IMR-90 (cell line): ENCODE measurements at regions not wholly inside any gene's neighbourhood (a gene's known extent, or its start where the extent isn't known, plus 50 kb on each side); places are given as distances from the start of the nearest gene placed in this dataset.

ENCODE experiments used
- ATAC-seq: fragments of 200-7000 bp; cut with Tn5 transposase; 2 replicates; pipeline ENCODE4 v1.9.1; 2020; ENCODE audit warnings: low read depth, mild to moderate bottlenecking, moderate library complexity
- BruUV-seq: library from RNA; stranded (reverse); fragments of 400-500 nt; replicated peaks from 2 replicates; lab custom pipeline; 2021; lab: Mats Ljungman, UMichigan
- CTCF ChIA-PET: fragments of 300-600 bp; formaldehyde crosslinking; extraction: SDS; loops from one replicate; lab custom pipeline; 2021; ENCODE audit warnings: antibody characterized with exemption; lab: Yijun Ruan, JAX
- POLR2A ChIA-PET: fragments of 300-600 bp; sonication (Branson Sonifier 250); formaldehyde crosslinking; loops from one replicate; lab custom pipeline; 2022; ENCODE audit warnings: antibody characterized with exemption; ENCODE audit not compliant: unreplicated experiment; lab: Charles Lee
- DNase-seq: peaks from one replicate; pipeline ENCODE4 v3.0.0; 2013
- H2AFZ ChIP-seq: replicated peaks from 2 replicates; pipeline ENCODE3; 2013; ENCODE audit warnings: low read length, mild to moderate bottlenecking; ENCODE audit not compliant: poor library complexity
- H2AK5ac ChIP-seq: 2 replicates; pipeline ENCODE4 v1.6.1; 2013; ENCODE audit warnings: low read depth, low read length, inconsistent platforms
- H2AK9ac ChIP-seq: replicated peaks from 2 replicates; pipeline ENCODE3; 2013; ENCODE audit warnings: mild to moderate bottlenecking, low read depth, low read length, moderate library complexity; ENCODE audit not compliant: poor library complexity
- H2BK120ac ChIP-seq: 2 replicates; pipeline ENCODE4 v1.6.1; 2013; ENCODE audit warnings: low read depth, low read length, inconsistent platforms
- H2BK15ac ChIP-seq: 3 replicates; pipeline ENCODE4 v1.6.1; 2013; ENCODE audit warnings: low read depth, low read length, inconsistent platforms
- H2BK20ac ChIP-seq: 2 replicates; pipeline ENCODE4 v1.6.1; 2013; ENCODE audit warnings: low read depth, mild to moderate bottlenecking, inconsistent platforms, low read length, moderate library complexity
- H2BK5ac ChIP-seq: 2 replicates; pipeline ENCODE4 v1.6.1; 2013; ENCODE audit warnings: mild to moderate bottlenecking, low read depth, low read length, inconsistent platforms; ENCODE audit not compliant: poor library complexity, severe bottlenecking
- H3K14ac ChIP-seq: replicated peaks from 2 replicates; pipeline ENCODE4 v1.6.1; 2013; ENCODE audit warnings: low read depth, low read length, inconsistent platforms
- H3K18ac ChIP-seq: 2 replicates; pipeline ENCODE4 v1.6.1; 2013; ENCODE audit warnings: low read depth, low read length, control low read depth
- H3K23ac ChIP-seq: 2 replicates; pipeline ENCODE4 v1.6.1; 2013; ENCODE audit warnings: low read depth, low read length, inconsistent platforms
- H3K27ac ChIP-seq: 2 replicates; pipeline ENCODE4 v1.5.1; 2013; ENCODE audit warnings: mild to moderate bottlenecking, control low read depth, low read length; ENCODE audit not compliant: insufficient read depth
- H3K27me3 ChIP-seq: 2 replicates; pipeline ENCODE4 v1.6.1; 2013; ENCODE audit warnings: low read length; ENCODE audit not compliant: control insufficient read depth, insufficient read depth
- H3K36me3 ChIP-seq: 2 replicates; pipeline ENCODE4 v1.6.1; 2013; ENCODE audit warnings: low read length, mixed read lengths; ENCODE audit not compliant: control insufficient read depth, insufficient read depth
- H3K4ac ChIP-seq: 2 replicates; pipeline ENCODE4 v1.6.1; 2013; ENCODE audit warnings: low read depth, low read length, inconsistent platforms
- H3K4me1 ChIP-seq: 2 replicates; pipeline ENCODE4 v1.6.1; 2013; ENCODE audit warnings: low read length, mixed read lengths; ENCODE audit not compliant: control insufficient read depth, insufficient read depth
- H3K4me2 ChIP-seq: 2 replicates; pipeline ENCODE4 v1.6.1; 2013; ENCODE audit warnings: low read depth, mild to moderate bottlenecking, control low read depth, low read length, moderate library complexity
- H3K4me3 ChIP-seq: 2 replicates; pipeline ENCODE4 v1.5.1; 2013; ENCODE audit warnings: low read depth, mild to moderate bottlenecking, control low read depth, low read length, moderate library complexity; ENCODE audit not compliant: insufficient read depth
- H3K56ac ChIP-seq: 2 replicates; pipeline ENCODE4 v1.6.1; 2013; ENCODE audit warnings: low read length, inconsistent platforms; ENCODE audit not compliant: insufficient read depth; ENCODE audit errors: extremely low read depth
- H3K79me1 ChIP-seq, 2 experiments: 2 replicates each; pipeline ENCODE4 v1.6.1; 2013; ENCODE audit warnings: low read length in 2 of 2, inconsistent platforms in 1 of 2, low read depth in 1 of 2
- H3K9ac ChIP-seq: 2 replicates; pipeline ENCODE4 v1.6.1; 2013; ENCODE audit warnings: low read depth, low read length, control low read depth
- H3K9me1 ChIP-seq: 2 replicates; pipeline ENCODE4 v1.6.1; 2013; ENCODE audit warnings: low read length, inconsistent platforms; ENCODE audit not compliant: insufficient read depth
- H3K9me3 ChIP-seq: 2 replicates; pipeline ENCODE4 v1.6.1; 2013; ENCODE audit warnings: low read length; ENCODE audit not compliant: control insufficient read depth, insufficient read depth
- H4K20me1 ChIP-seq: 2 replicates; pipeline ENCODE4 v1.6.1; 2013; ENCODE audit warnings: low read length, inconsistent platforms; ENCODE audit not compliant: insufficient read depth
- H4K5ac ChIP-seq: 2 replicates; pipeline ENCODE4 v1.6.1; 2013; ENCODE audit warnings: mild to moderate bottlenecking, low read depth, low read length, control low read depth
- H4K8ac ChIP-seq, 2 experiments: 2 replicates each; pipeline ENCODE4 v1.6.1; 2013; ENCODE audit warnings: low read depth in 2 of 2, low read length in 2 of 2, control low read depth in 1 of 2, inconsistent platforms in 1 of 2
- H4K91ac ChIP-seq: 2 replicates; pipeline ENCODE4 v1.6.1; 2013; ENCODE audit warnings: low read depth, low read length, inconsistent platforms; ENCODE audit not compliant: insufficient read depth
- BHLHE40 ChIP-seq: fragments of 150-350 bp; IDR thresholded peaks from 2 replicates; pipeline ENCODE4 v1.6.1; 2016; ENCODE audit warnings: mild to moderate bottlenecking, low read depth, low read length
- CHD1 ChIP-seq: IDR thresholded peaks from 2 replicates; pipeline ENCODE4 v1.6.1; 2012; ENCODE audit warnings: low read depth, low read length, improper control_type of control experiment
- CTCF ChIP-seq: conservative IDR thresholded peaks from 2 replicates; pipeline ENCODE4 v1.5.1; 2012; ENCODE audit warnings: mild to moderate bottlenecking, low read depth, low read length, improper control_type of control experiment
- ELK1 ChIP-seq: fragments of 150-350 bp; IDR thresholded peaks from 2 replicates; pipeline ENCODE4 v1.6.1; 2016; ENCODE audit warnings: low read depth, mild to moderate bottlenecking, low read length, moderate library complexity, borderline replicate concordance
- MAFK ChIP-seq: IDR thresholded peaks from 2 replicates; pipeline ENCODE4 v1.6.1; 2012; ENCODE audit warnings: low read depth, low read length, improper control_type of control experiment
- MAZ ChIP-seq: IDR thresholded peaks from 2 replicates; pipeline ENCODE4 v1.6.1; 2012; ENCODE audit warnings: low read depth, mild to moderate bottlenecking, low read length, improper control_type of control experiment, moderate library complexity, borderline replicate concordance
- MXI1 ChIP-seq: IDR thresholded peaks from 2 replicates; pipeline ENCODE4 v1.6.1; 2012; ENCODE audit warnings: low read depth, mild to moderate bottlenecking, low read length, moderate library complexity, borderline replicate concordance
- RAD21 ChIP-seq: IDR thresholded peaks from 2 replicates; pipeline ENCODE4 v1.6.1; 2012; ENCODE audit warnings: low read length, improper control_type of control experiment
- RCOR1 ChIP-seq: IDR thresholded peaks from 2 replicates; pipeline ENCODE4 v1.6.1; 2012; ENCODE audit warnings: mild to moderate bottlenecking, low read length, improper control_type of control experiment; ENCODE audit not compliant: insufficient replicate concordance
- RFX5 ChIP-seq: IDR thresholded peaks from 2 replicates; pipeline ENCODE4 v1.8.0; 2012; ENCODE audit warnings: low read depth, mild to moderate bottlenecking, low read length, moderate library complexity
- SMC3 ChIP-seq: fragments of 150-350 bp; IDR thresholded peaks from 2 replicates; pipeline ENCODE4 v1.6.1; 2016; ENCODE audit warnings: low read depth, mild to moderate bottlenecking, antibody characterized with exemption, low read length, moderate library complexity
- USF2 ChIP-seq: fragments of 150-350 bp; IDR thresholded peaks from 2 replicates; pipeline ENCODE4 v1.6.1; 2017; ENCODE audit warnings: mild to moderate bottlenecking, antibody characterized with exemption, low read length, low read depth
- WGBS, 2 experiments: methylation state at CpG; one replicate each; pipeline versions ENCODE4 v1.1.5 to v1.1.7; 2013; ENCODE audit warnings: missing lambda C conversion rate in 2 of 2; ENCODE audit not compliant: insufficient read length in 1 of 2; ENCODE audit errors: extremely low coverage in 2 of 2; 5-methylcytosine and 5-hydroxymethylcytosine counted together
- dilution Hi-C: fragments of 300-500 bp; cut with HindIII; formaldehyde crosslinking; loops from one replicate; pipeline ENCODE4 v1.14.3; 2018; ENCODE audit warnings: low sequenced_read_pairs; ENCODE audit not compliant: unreplicated experiment
- in situ Hi-C: fragments of 300-500 bp; cut with MboI; formaldehyde crosslinking; loops from 3 replicates; pipeline ENCODE4 v1.14.3; 2019; ENCODE audit warnings: low sequenced_read_pairs, inconsistent platforms, mixed read lengths
- intact Hi-C: fragments of 100-400 bp; cut with micrococcal nuclease; formaldehyde crosslinking; loops from 2 replicates; pipeline ENCODE4 v1.10.0; 2022

DNA sequence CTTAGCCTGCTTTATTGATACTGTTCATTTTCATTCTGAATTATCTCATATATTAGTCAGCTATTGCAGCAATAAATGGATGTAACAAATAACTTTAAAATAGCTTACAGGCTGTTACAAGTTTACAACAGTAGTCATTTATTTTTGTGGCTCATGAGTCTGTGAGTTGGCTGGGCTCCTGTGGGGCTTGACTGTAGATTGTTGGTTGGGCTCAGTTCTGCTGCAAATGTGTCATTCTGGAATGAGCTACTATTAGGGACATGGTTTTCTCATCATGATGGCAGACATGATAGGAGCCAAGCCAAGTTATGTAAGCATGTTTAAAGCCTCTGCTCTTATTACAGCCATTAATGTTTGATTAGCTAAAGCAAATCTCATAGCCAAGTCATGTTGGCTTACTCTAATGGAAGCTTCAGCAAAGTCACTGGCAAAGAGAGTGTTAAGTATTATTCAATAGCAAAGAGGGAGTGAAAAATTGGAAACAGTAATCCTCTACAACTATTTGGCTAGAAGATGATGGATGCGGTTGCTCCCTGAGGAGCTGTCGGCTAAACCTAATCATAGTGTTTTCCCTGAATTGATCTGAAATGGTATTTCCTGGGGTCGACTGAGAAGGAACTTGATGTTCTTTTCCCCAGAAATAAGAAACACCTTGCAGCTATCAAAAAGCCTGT, 391.3 kb downstream of the TDRD3 start:
- DNase-seq (no peak), ATAC-seq (no peak)
- Histone ChIP-seq H4K8ac (no peak overlapping the region), H3K9me3 (peaks cover 8% of the 10 kb centered on the region), H4K91ac (no peak overlapping the region), H3K23ac (no peak overlapping the region), H3K79me1 (no peaks in the 10 kb centered on the region), H3K27ac (no peak overlapping the region), H2AK9ac (no peak overlapping the region), H3K56ac (no peak overlapping the region), H2BK120ac (no peak overlapping the region), H3K14ac (no peak overlapping the region), H3K4me2 (no peak overlapping the region), H2AFZ (no peak overlapping the region), H3K4ac (no peak overlapping the region), H4K20me1 (no peaks in the 10 kb centered on the region), H4K5ac (no peak overlapping the region), H2BK20ac (no peak overlapping the region), H2BK15ac (no peak overlapping the region), H2BK5ac (no peak overlapping the region), H3K9ac (no peak overlapping the region), H3K4me3 (no peak overlapping the region), H3K18ac (no peak overlapping the region), H3K4me1 (no peaks in the 10 kb centered on the region), H3K27me3 (no peaks in the 10 kb centered on the region), H2AK5ac (no peak overlapping the region), H3K36me3 (no peaks in the 10 kb centered on the region), H3K9me1 (no peaks in the 10 kb centered on the region)
- ChIA-PET POLR2A (no interaction called here), CTCF (no interaction called here)
- in situ Hi-C loops = no loop called here
- TF ChIP-seq MAFK (no peak), CHD1 (no peak), CTCF (no peak), BHLHE40 (no peak), RCOR1 (no peak), MXI1 (no peak), RFX5 (no peak), MAZ (no peak), USF2 (no peak), ELK1 (no peak), SMC3 (no peak), RAD21 (no peak)
- dilution Hi-C loops = no loop called here
- no CpG with 5 or more reads among the region's 3 CpGs for WGBS, 2 experiments
- intact Hi-C loops = no loop called here
- no TSS peak for BruUV-seq
